CD4-positive, alpha-beta T cell treated with Interleukin-12 subunit alpha and Interleukin-12 subunit beta, for 1 hour (primary cell): ENCODE measurements at regions not wholly inside any gene's neighbourhood (a gene's known extent, or its start where the extent isn't known, plus 50 kb on each side); places are given as distances from the start of the nearest gene placed in this dataset.

Experiments
- DNase-seq: peaks from one replicate; pipeline ENCODE4 v3.0.0-alpha.2; 2020

- DNase-seq = no peak
Observed at GRCh38 chr2:12269041-12269972, 447.4 kb upstream of the TRIB2 start.

- no peak for DNase-seq
Observed at GRCh38 chr2:12270876-12271588, 445.7 kb upstream of the TRIB2 start.

- no peak for DNase-seq
Observed at GRCh38 chr2:12271589-12271984, 445.1 kb upstream of the TRIB2 start.

GRCh38 chr2:12273111-12273510, 443.6 kb upstream of the TRIB2 start:
- no peak for DNase-seq

- DNase-seq = no peak
Observed at GRCh38 chr2:12274591-12274990, 442.1 kb upstream of the TRIB2 start.

GRCh38 chr2:12277241-12278034, 439.3 kb upstream of the TRIB2 start:
- no peak for DNase-seq

GRCh38 chr2:12278217-12278750, 438.5 kb upstream of the TRIB2 start:
- no peak for DNase-seq

GRCh38 chr2:12282780-12283695, 433.7 kb upstream of the TRIB2 start:
- DNase-seq = no peak

GRCh38 chr2:12284037-12284436, 432.7 kb upstream of the TRIB2 start:
- DNase-seq = no peak

GRCh38 chr2:12284487-12284886, 432.2 kb upstream of the TRIB2 start:
- no peak for DNase-seq

- DNase-seq = no peak
Observed at GRCh38 chr2:12286347-12286746, 430.4 kb upstream of the TRIB2 start.

GRCh38 chr2:12287220-12287751, 429.4 kb upstream of the TRIB2 start:
- DNase-seq = no peak

- DNase-seq = no peak
Observed at GRCh38 chr2:12288048-12288447, 428.7 kb upstream of the TRIB2 start.

GRCh38 chr2:12289120-12289802, 427.5 kb upstream of the TRIB2 start:
- no peak for DNase-seq

- no peak for DNase-seq
Observed at GRCh38 chr2:12291303-12291702, 425.4 kb upstream of the TRIB2 start.

GRCh38 chr2:12293874-12294273, 422.9 kb upstream of the TRIB2 start:
- DNase-seq = no peak

- no peak for DNase-seq
Observed at GRCh38 chr2:12295856-12296519, 420.7 kb upstream of the TRIB2 start.

- no peak for DNase-seq
Observed at GRCh38 chr2:12296915-12297314, 419.8 kb upstream of the TRIB2 start.

- DNase-seq = no peak
Observed at GRCh38 chr2:12298352-12298751, 418.4 kb upstream of the TRIB2 start.

GRCh38 chr2:12299431-12299830, 417.3 kb upstream of the TRIB2 start:
- DNase-seq = no peak
